ENCODE measurements at regions not wholly inside any gene's neighbourhood (a gene's known extent, or its start where the extent isn't known, plus 50 kb on each side); places are given as distances from the start of the nearest gene placed in this dataset.

DNA sequence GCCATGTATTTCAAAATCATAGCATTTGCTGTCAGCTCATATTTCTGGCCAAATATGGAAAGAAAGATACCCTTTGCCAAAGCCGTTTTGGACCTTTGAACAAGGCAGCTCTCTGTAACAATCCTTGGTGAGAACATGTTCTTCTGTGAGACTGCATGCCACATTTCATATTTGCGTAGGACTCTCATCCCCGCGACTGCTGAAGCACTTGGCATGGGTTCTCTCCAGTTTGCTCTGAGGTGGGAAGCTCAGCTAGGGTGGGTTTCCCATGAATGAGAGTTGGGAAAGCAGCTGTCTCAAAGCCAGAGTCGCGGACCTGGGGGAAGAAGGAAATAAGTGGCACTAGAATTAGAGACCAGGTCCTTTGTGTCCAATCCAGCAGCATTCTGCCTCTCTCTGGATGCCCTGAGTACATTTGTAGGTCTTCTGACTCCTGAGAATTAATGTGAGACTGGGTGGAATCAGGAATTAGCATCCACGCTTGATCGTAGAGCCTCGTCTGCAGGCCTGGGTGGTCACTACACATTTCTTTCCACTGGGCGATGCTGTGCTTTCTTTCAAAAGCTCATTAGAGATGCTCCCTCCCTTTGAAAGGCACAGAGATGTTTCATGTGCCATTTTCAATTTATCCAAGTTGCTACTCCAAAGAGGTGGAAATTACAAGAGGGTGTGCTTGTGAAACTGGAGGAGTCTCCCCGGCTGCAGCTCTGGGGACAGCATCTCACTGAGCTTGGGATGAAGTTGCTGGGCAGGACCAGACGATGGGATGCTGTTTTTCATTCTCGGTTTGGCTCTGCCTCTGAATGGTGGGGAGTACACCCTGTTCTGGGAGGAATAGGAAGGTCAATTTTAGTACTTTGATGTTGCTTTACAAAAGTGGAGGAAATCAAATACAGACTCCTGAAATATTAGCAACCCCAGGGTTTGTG lies 197.2 kb downstream of the GADD45G start:
- TF ChIP-seq POLR2A (IDR thresholded peaks at IDR 0.05): no peak
- TF ChIP-seq EP300 (IDR thresholded peaks at IDR 0.05): no peak
- TF ChIP-seq POLR2AphosphoS5 (IDR thresholded peaks at IDR 0.05): no peak

Measured in gastroesophageal sphincter (tissue), 2 donors.